Upper lobe of left lung (tissue), 6 donors: ENCODE measurements at regions not wholly inside any gene's neighbourhood (a gene's known extent, or its start where the extent isn't known, plus 50 kb on each side); places are given as distances from the start of the nearest gene placed in this dataset.

Source experiments
- ATAC-seq, 2 donors: fragments of 200-7000 bp; cut with Tn5 transposase; one replicate each; pipeline ENCODE4 v1.9.1; 2022; ENCODE audit warnings: mild to moderate bottlenecking in 2 of 2, moderate library complexity in 2 of 2; ENCODE audit not compliant: low FRiP score in 2 of 2
- DNase-seq, 2 donors: peaks; one replicate each; pipeline ENCODE4 v3.0.0-alpha.2; 2019 to 2020
- H3K27ac ChIP-seq, 4 donors: fragments of 200-600 bp; sonication (generic); one replicate each; pipeline ENCODE4 v1.5.1; 2016 to 2019
- H3K27me3 ChIP-seq, 4 donors: fragments of 200-600 bp; sonication (generic); one replicate each; pipeline ENCODE4 v1.5.1; 2017 to 2019
- H3K36me3 ChIP-seq, 4 donors: fragments of 200-600 bp; sonication (generic); one replicate each; pipeline ENCODE4 v1.5.1; 2016 to 2019
- H3K4me1 ChIP-seq, 4 donors: fragments of 200-600 bp; sonication (generic); one replicate each; pipeline ENCODE4 v1.5.1; 2018 to 2019
- H3K4me3 ChIP-seq, 4 donors: fragments of 200-600 bp; sonication (generic); one replicate each; pipeline ENCODE4 v1.5.1; 2017 to 2019; ENCODE audit warnings: mild to moderate bottlenecking in 2 of 4, moderate library complexity in 1 of 4
- H3K9me3 ChIP-seq, 4 donors: fragments of 200-600 bp; sonication (generic); one replicate each; pipeline ENCODE4 v1.5.1; 2018 to 2019
- CTCF ChIP-seq, 6 experiments: fragments of 450-650 bp in 4 of 6; fragments of 200-600 bp in 2 of 6; sonication (generic) in 2 of 6; IDR thresholded peaks; one replicate each; pipeline ENCODE4 v1.5.1; 2016 to 2019; ENCODE audit warnings: antibody characterized with exemption in 6 of 6
- EP300 ChIP-seq, 4 donors: sonication (generic); formaldehyde crosslinking; IDR thresholded peaks; one replicate each; pipeline ENCODE4 v1.5.1; 2017; ENCODE audit warnings: antibody characterized with exemption in 4 of 4, control low read depth in 2 of 4
- POLR2A ChIP-seq, 4 donors: fragments of 450-650 bp; IDR thresholded peaks; one replicate each; pipeline ENCODE4 v1.5.1; 2016 to 2017; ENCODE audit warnings: antibody characterized with exemption in 4 of 4, mild to moderate bottlenecking in 2 of 4
- POLR2AphosphoS5 ChIP-seq, 2 donors: sonication (generic); formaldehyde crosslinking; IDR thresholded peaks; one replicate each; pipeline ENCODE4 v1.5.1; 2017; ENCODE audit warnings: antibody characterized with exemption in 2 of 2
- WGBS, 2 donors: methylation state at CpG; one replicate each; pipeline ENCODE4 v1.1.5; 2017 to 2018; 5-methylcytosine and 5-hydroxymethylcytosine counted together
- donor health status: DM: no; HTN: no; CAD: no; lungs with moderate emphysema.
- donor health status: DM: no; HTN: yes; CAD: no; lungs with severe emphysema.

GRCh38 chr9:20033511-20033910 is 244.7 kb upstream of the SLC24A2 start:
- Histone ChIP-seq H3K4me3 (no peak overlapping the region), H3K36me3 (no peaks in the 10 kb centered on the region), H3K27ac (no peak overlapping the region), H3K4me1 (no peaks in the 10 kb centered on the region), H3K9me3 (no peaks in the 10 kb centered on the region), H3K27me3 (no peaks in the 10 kb centered on the region)
- no peak for TF ChIP-seq EP300 (IDR thresholded peaks at IDR 0.05)
- TF ChIP-seq POLR2AphosphoS5 (IDR thresholded peaks at IDR 0.05), result no peak
- no peak for TF ChIP-seq CTCF (IDR thresholded peaks at IDR 0.05)
- no peak for TF ChIP-seq POLR2A (IDR thresholded peaks at IDR 0.05)
- no peak for DNase-seq
- 87 to 90% methylated on average over 2 of the region's 2 CpGs for WGBS, 2 donors
- no peak for ATAC-seq

- no peaks in the 10 kb centered on the region for H3K27me3 ChIP-seq
- H3K4me1 ChIP-seq, result no peaks in the 10 kb centered on the region
- H3K27ac ChIP-seq, result no peak overlapping the region
- H3K36me3 ChIP-seq, result no peaks in the 10 kb centered on the region
- 82 to 85% methylated on average over 8 of the region's 8 CpGs for WGBS, 2 donors
- ATAC-seq, result no peak
- no peak overlapping the region for H3K4me3 ChIP-seq
- no peaks in the 10 kb centered on the region for H3K9me3 ChIP-seq
- DNase-seq, result no peak
- no peak for TF ChIP-seq POLR2AphosphoS5 (IDR thresholded peaks at IDR 0.05)
- TF ChIP-seq CTCF (IDR thresholded peaks at IDR 0.05), result no peak
- TF ChIP-seq POLR2A (IDR thresholded peaks at IDR 0.05), result no peak
- TF ChIP-seq EP300 (IDR thresholded peaks at IDR 0.05), result no peak
These were observed 243.7 kb upstream of the SLC24A2 start for GRCh38 chr9:20032413-20033006.

GRCh38 chr9:20031836-20032235 is 243.0 kb upstream of the SLC24A2 start:
- WGBS, 2 donors, result 77 to 88% methylated on average over 6 of the region's 6 CpGs
- Histone ChIP-seq H3K36me3 (no peaks in the 10 kb centered on the region), H3K4me3 (no peak overlapping the region), H3K27me3 (no peaks in the 10 kb centered on the region), H3K9me3 (no peaks in the 10 kb centered on the region), H3K4me1 (no peaks in the 10 kb centered on the region), H3K27ac (no peak overlapping the region)
- no peak for DNase-seq
- TF ChIP-seq EP300 (IDR thresholded peaks at IDR 0.05) (no peak), POLR2A (IDR thresholded peaks at IDR 0.05) (no peak), POLR2AphosphoS5 (IDR thresholded peaks at IDR 0.05) (no peak), CTCF (IDR thresholded peaks at IDR 0.05) (no peak)
- ATAC-seq, result no peak

GRCh38 chr9:20030671-20031070 is 241.8 kb upstream of the SLC24A2 start:
- H3K9me3 ChIP-seq, result no peaks in the 10 kb centered on the region

More at GRCh38 chr9:20030671-20031070, 241.8 kb upstream of the SLC24A2 start:
- TF ChIP-seq POLR2AphosphoS5 (IDR thresholded peaks at IDR 0.05) (no peak), CTCF (IDR thresholded peaks at IDR 0.05) (no peak), POLR2A (IDR thresholded peaks at IDR 0.05) (no peak), EP300 (IDR thresholded peaks at IDR 0.05) (no peak)
- no peaks in the 10 kb centered on the region for H3K36me3 ChIP-seq
- DNase-seq (no peak), ATAC-seq (no peak)
- no peak overlapping the region for H3K4me3 ChIP-seq
- WGBS, 2 donors, result 93 to 95% methylated on average over 2 of the region's 2 CpGs
- H3K4me1 ChIP-seq, result no peaks in the 10 kb centered on the region
- no peaks in the 10 kb centered on the region for H3K27me3 ChIP-seq
- no peak overlapping the region for H3K27ac ChIP-seq
